ENCODE measurements at regions not wholly inside any gene's neighbourhood (a gene's known extent, or its start where the extent isn't known, plus 50 kb on each side); places are given as distances from the start of the nearest gene placed in this dataset.

DNA sequence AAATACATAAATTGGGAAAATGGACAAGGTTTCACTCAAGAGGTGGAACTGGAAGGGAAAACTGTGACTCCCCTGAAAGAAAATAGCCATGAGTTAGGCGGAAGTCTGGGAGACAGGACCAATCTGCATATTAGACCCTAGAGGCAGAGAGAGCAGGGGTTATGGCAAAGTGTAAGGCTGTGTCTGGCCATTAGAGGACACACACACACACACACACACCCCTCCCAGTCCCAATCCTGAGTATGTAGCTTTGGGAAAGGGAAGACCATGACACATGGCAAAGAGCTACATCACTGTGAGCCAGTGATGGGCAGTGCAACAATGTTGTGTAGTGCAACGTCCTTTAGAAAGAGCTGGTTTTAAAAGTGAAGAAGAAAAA, 479.9 kb upstream of the NXPH2 start:
- Histone ChIP-seq H3K9ac (no peak overlapping the region), H3K36me3 (ENCODE audit: insufficient read depth) (no peaks in the 10 kb centered on the region), H3K4me3 (IDR thresholded peaks at IDR 0.05; ENCODE audit: insufficient read depth, low read depth, low read length) (no peak overlapping the region), H3K4me1 (ENCODE audit: low read depth, poor library complexity, severe bottlenecking) (no peaks in the 10 kb centered on the region), H3K27me3 (ENCODE audit: insufficient read depth, low read depth) (no peaks in the 10 kb centered on the region), H3K79me2 (ENCODE audit: insufficient read depth, low read depth) (no peaks in the 10 kb centered on the region), H3K27ac (no peak overlapping the region), H2AFZ (ENCODE audit: low read depth) (no peak overlapping the region), H4K20me1 (ENCODE audit: insufficient read depth) (no peaks in the 10 kb centered on the region), H3K4me2 (no peak overlapping the region)
- TF ChIP-seq, protein P1, sequence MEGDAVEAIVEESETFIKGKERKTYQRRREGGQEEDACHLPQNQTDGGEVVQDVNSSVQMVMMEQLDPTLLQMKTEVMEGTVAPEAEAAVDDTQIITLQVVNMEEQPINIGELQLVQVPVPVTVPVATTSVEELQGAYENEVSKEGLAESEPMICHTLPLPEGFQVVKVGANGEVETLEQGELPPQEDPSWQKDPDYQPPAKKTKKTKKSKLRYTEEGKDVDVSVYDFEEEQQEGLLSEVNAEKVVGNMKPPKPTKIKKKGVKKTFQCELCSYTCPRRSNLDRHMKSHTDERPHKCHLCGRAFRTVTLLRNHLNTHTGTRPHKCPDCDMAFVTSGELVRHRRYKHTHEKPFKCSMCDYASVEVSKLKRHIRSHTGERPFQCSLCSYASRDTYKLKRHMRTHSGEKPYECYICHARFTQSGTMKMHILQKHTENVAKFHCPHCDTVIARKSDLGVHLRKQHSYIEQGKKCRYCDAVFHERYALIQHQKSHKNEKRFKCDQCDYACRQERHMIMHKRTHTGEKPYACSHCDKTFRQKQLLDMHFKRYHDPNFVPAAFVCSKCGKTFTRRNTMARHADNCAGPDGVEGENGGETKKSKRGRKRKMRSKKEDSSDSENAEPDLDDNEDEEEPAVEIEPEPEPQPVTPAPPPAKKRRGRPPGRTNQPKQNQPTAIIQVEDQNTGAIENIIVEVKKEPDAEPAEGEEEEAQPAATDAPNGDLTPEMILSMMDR (conservative IDR thresholded peaks at IDR 0.05; ENCODE audit: low read depth, low read length), result no peak

DNA sequence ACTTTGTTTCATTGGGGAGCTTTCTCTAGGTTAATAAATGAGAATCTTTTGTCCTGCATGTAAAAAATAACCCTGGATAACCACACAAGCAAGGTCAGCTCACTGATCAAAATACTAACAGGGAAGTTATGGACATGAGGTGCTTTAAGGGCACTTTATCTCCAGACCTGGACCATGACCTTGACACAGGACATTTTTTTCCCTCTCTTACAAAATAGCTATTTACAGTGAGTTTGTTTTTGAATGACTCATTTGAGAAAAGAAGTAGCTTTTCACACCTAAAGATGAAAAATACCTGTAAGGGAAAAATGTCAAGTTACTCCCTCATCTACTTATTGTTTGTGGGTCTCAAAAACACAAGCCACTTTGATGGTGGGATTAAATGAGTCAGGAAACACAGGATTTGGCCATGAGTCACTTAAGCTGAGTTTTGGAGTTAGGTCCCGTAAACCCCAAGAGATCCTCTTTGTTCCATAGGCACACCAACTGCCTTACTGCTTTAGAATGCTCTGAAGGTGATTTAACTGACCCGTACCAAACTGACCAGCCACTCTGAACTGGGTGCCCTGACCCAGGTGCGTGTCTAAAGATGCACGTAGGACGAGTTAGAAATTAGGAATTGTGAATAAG, 479.3 kb upstream of the NXPH2 start:
- Histone ChIP-seq H3K9ac (no peak overlapping the region), H3K27ac (no peak overlapping the region), H3K4me2 (no peak overlapping the region), H3K27me3 (ENCODE audit: insufficient read depth, low read depth) (no peaks in the 10 kb centered on the region), H3K4me3 (IDR thresholded peaks at IDR 0.05; ENCODE audit: insufficient read depth, low read depth, low read length) (no peak overlapping the region), H2AFZ (ENCODE audit: low read depth) (no peak overlapping the region), H3K4me1 (ENCODE audit: low read depth, poor library complexity, severe bottlenecking) (no peaks in the 10 kb centered on the region), H3K36me3 (ENCODE audit: insufficient read depth) (no peaks in the 10 kb centered on the region), H3K79me2 (ENCODE audit: insufficient read depth, low read depth) (no peaks in the 10 kb centered on the region), H4K20me1 (ENCODE audit: insufficient read depth) (no peaks in the 10 kb centered on the region)
- TF ChIP-seq, protein P1 (conservative IDR thresholded peaks at IDR 0.05; ENCODE audit: low read depth, low read length), result no peak

DNA sequence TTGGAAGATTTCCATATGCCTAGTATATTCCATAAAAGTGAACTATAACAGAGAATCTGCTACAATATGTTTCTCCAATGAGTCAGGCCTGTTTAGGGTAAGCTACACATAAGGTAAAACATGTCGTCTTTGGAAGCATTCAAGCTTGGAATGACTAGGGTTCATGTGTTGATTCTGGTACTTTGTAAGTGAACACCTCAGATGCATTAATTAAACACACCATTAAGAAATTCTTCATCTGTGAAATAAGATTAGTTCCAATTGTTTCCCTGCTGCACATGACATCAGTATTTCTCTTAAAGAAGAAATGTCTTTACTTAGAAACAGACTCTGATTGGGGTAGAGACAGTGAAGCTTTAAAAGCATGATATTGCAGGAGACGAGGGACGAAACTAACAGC, 461.1 kb upstream of the NXPH2 start:
- H3K4me1 ChIP-seq (ENCODE audit: low read depth, poor library complexity, severe bottlenecking), result no peaks in the 10 kb centered on the region
- no peak overlapping the region for H2AFZ ChIP-seq (ENCODE audit: low read depth)
- H3K27me3 ChIP-seq (ENCODE audit: insufficient read depth, low read depth), result no peaks in the 10 kb centered on the region
- H4K20me1 ChIP-seq (ENCODE audit: insufficient read depth), result no peaks in the 10 kb centered on the region
- H3K27ac ChIP-seq, result no peak overlapping the region
- no peaks in the 10 kb centered on the region for H3K36me3 ChIP-seq (ENCODE audit: insufficient read depth)
- no peak overlapping the region for H3K4me2 ChIP-seq
- H3K9ac ChIP-seq, result no peak overlapping the region
- no peaks in the 10 kb centered on the region for H3K79me2 ChIP-seq (ENCODE audit: insufficient read depth, low read depth)
- H3K4me3 ChIP-seq (IDR thresholded peaks at IDR 0.05; ENCODE audit: insufficient read depth, low read depth, low read length), result no peak overlapping the region
- TF ChIP-seq, protein P1 (conservative IDR thresholded peaks at IDR 0.05; ENCODE audit: low read depth, low read length), result no peak

DNA sequence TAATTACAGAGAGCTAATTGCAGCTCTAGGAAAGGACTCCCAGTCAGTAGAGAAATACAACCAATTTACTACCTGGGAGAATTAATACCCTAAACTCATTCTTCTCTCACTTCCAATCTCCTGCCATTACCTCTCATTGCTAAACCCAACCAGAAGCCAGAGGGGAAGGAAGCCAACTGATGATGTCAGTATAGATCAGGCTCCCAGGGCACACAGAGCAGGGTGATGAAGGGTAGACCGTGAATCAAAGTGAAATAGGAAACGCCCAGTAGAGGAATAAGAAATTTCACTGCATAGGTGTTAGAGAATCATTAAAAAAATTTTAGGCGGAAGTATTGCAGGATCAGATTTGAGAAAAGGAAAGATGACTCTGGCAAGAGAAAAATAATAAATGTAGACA, 456.8 kb upstream of the NXPH2 start:
- Histone ChIP-seq H3K4me3 (IDR thresholded peaks at IDR 0.05; ENCODE audit: insufficient read depth, low read depth, low read length) (no peak overlapping the region), H2AFZ (ENCODE audit: low read depth) (no peak overlapping the region), H3K27me3 (ENCODE audit: insufficient read depth, low read depth) (no peaks in the 10 kb centered on the region), H3K36me3 (ENCODE audit: insufficient read depth) (no peaks in the 10 kb centered on the region), H3K9ac (no peak overlapping the region), H3K4me1 (ENCODE audit: low read depth, poor library complexity, severe bottlenecking) (no peaks in the 10 kb centered on the region), H3K27ac (no peak overlapping the region), H3K79me2 (ENCODE audit: insufficient read depth, low read depth) (no peaks in the 10 kb centered on the region), H3K4me2 (no peak overlapping the region), H4K20me1 (ENCODE audit: insufficient read depth) (no peaks in the 10 kb centered on the region)
- TF ChIP-seq, protein P1 (conservative IDR thresholded peaks at IDR 0.05; ENCODE audit: low read depth, low read length), result no peak
